AG04449 (cell line): ENCODE measurements at regions not wholly inside any gene's neighbourhood (a gene's known extent, or its start where the extent isn't known, plus 50 kb on each side); places are given as distances from the start of the nearest gene placed in this dataset.

Experiments used
- CTCF ChIA-PET: fragments of 350-600 bp; formaldehyde crosslinking; extraction: SDS; loops from one replicate; lab custom pipeline; 2021; ENCODE audit warnings: antibody characterized with exemption; lab: Yijun Ruan, JAX
- POLR2A ChIA-PET: fragments of 400-600, 350-600 bp; formaldehyde crosslinking; extraction: SDS; loops from one replicate; lab custom pipeline; 2020; ENCODE audit warnings: antibody characterized with exemption, inconsistent platforms; lab: Yijun Ruan, JAX
- DNase-seq: peaks from one replicate; pipeline ENCODE4 v3.0.0-alpha.2; 2010; ENCODE audit warnings: low read depth, low spot score
- H3K4me3 ChIP-seq: 2 replicates; pipeline ENCODE4 v1.5.1; 2011; ENCODE audit warnings: low read depth, mild to moderate bottlenecking, control low read depth, low read length
- CTCF ChIP-seq: IDR thresholded peaks from one replicate; pipeline ENCODE4 v1.5.1; 2011; ENCODE audit warnings: mild to moderate bottlenecking, moderate library complexity, low read length, control low read depth, inconsistent platforms; ENCODE audit not compliant: insufficient read depth; ENCODE audit errors: missing control alignments

- POLR2A ChIA-PET: no interaction called here
Observed at GRCh38 chr10:78875932-78876331, 192.8 kb upstream of the ZMIZ1 start.

GRCh38 chr10:78876449-78876848, 192.3 kb upstream of the ZMIZ1 start:
- H3K4me3 ChIP-seq: no peak overlapping the region
- ChIA-PET CTCF (no interaction called here), POLR2A (no interaction called here)
- TF ChIP-seq CTCF: no peak
- DNase-seq: no peak

More at GRCh38 chr10:78875932-78876331, 192.8 kb upstream of the ZMIZ1 start:
- DNase-seq: no peak
- no peak for TF ChIP-seq CTCF
- no peak overlapping the region for H3K4me3 ChIP-seq
- CTCF ChIA-PET: no interaction called here

GRCh38 chr10:78879621-78880020, 189.1 kb upstream of the ZMIZ1 start:
- CTCF ChIA-PET: no interaction called here
- POLR2A ChIA-PET: no interaction called here

GRCh38 chr10:78886129-78886528, 182.6 kb upstream of the ZMIZ1 start:
- no peak for TF ChIP-seq CTCF
- DNase-seq: no peak
- ChIA-PET POLR2A (no interaction called here), CTCF (no interaction called here)
- H3K4me3 ChIP-seq: no peak overlapping the region

More at GRCh38 chr10:78879621-78880020, 189.1 kb upstream of the ZMIZ1 start:
- DNase-seq: no peak
- H3K4me3 ChIP-seq: no peak overlapping the region
- no peak for TF ChIP-seq CTCF

- POLR2A ChIA-PET: no interaction called here
- no peak overlapping the region for H3K4me3 ChIP-seq
- no peak for DNase-seq
- CTCF ChIA-PET: no interaction called here
- TF ChIP-seq CTCF: no peak
Observed at GRCh38 chr10:78889536-78890063, 179.2 kb upstream of the ZMIZ1 start.

GRCh38 chr10:78890506-78890905, 178.3 kb upstream of the ZMIZ1 start:
- ChIA-PET POLR2A (no interaction called here), CTCF (no interaction called here)
- no peak overlapping the region for H3K4me3 ChIP-seq
- no peak for TF ChIP-seq CTCF
- no peak for DNase-seq
